ENCODE measurements at regions not wholly inside any gene's neighbourhood (a gene's known extent, or its start where the extent isn't known, plus 50 kb on each side); places are given as distances from the start of the nearest gene placed in this dataset.

DNA sequence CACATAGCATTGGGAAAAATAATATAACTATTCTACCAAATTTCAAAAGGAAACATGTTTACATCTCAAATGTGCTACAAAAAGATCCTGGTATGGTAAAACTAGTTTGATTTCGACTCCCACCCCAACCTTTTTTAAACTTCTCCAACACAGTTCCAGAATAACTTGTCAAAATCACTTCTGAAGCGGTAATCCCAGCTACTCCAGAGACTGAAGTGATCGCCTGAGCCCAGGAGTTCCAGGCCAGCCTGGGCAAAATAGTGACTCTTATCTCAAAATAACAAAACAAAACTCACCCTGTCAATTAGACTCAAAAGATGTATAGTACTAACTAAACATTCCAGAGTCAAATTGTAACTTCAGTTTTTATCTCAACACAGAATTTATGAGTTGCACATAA is 71.3 kb upstream of the RNF38 start:
- TF ChIP-seq, protein P1, sequence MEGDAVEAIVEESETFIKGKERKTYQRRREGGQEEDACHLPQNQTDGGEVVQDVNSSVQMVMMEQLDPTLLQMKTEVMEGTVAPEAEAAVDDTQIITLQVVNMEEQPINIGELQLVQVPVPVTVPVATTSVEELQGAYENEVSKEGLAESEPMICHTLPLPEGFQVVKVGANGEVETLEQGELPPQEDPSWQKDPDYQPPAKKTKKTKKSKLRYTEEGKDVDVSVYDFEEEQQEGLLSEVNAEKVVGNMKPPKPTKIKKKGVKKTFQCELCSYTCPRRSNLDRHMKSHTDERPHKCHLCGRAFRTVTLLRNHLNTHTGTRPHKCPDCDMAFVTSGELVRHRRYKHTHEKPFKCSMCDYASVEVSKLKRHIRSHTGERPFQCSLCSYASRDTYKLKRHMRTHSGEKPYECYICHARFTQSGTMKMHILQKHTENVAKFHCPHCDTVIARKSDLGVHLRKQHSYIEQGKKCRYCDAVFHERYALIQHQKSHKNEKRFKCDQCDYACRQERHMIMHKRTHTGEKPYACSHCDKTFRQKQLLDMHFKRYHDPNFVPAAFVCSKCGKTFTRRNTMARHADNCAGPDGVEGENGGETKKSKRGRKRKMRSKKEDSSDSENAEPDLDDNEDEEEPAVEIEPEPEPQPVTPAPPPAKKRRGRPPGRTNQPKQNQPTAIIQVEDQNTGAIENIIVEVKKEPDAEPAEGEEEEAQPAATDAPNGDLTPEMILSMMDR (IDR thresholded peaks at IDR 0.05) = no peak
- no peak for TF ChIP-seq ZFX (IDR thresholded peaks at IDR 0.05; ENCODE audit: borderline replicate concordance)

All from 22Rv1 (cell line).